Liver (tissue), 7 donors: ENCODE measurements at regions not wholly inside any gene's neighbourhood (a gene's known extent, or its start where the extent isn't known, plus 50 kb on each side); places are given as distances from the start of the nearest gene placed in this dataset.

Source experiments
- DNase-seq: peaks from one replicate; pipeline ENCODE4 v3.0.0-alpha.2; 2017; ENCODE audit warnings: low spot score
- H3K27ac ChIP-seq, 2 donors: one replicate each; pipeline ENCODE4 v1.7.0; 2013; ENCODE audit warnings: inconsistent platforms in 2 of 2, low read length in 2 of 2, control low read depth in 1 of 2, low read depth in 1 of 2, mild to moderate bottlenecking in 1 of 2
- H3K27me3 ChIP-seq, 4 donors: one replicate each; pipeline versions ENCODE4 v1.6.1 to v1.7.0; 2013; ENCODE audit warnings: low read length in 3 of 4, inconsistent platforms in 1 of 4, mild to moderate bottlenecking in 1 of 4, moderate library complexity in 1 of 4; ENCODE audit not compliant: control insufficient read depth in 4 of 4, insufficient read depth in 4 of 4
- H3K36me3 ChIP-seq, 4 donors: one replicate each; pipeline versions ENCODE4 v1.6.1 to v1.7.0; 2013; ENCODE audit warnings: low read length in 3 of 4, mild to moderate bottlenecking in 3 of 4, low read depth in 1 of 4, moderate library complexity in 1 of 4; ENCODE audit not compliant: control insufficient read depth in 4 of 4, insufficient read depth in 3 of 4
- H3K4me1 ChIP-seq, 4 donors: one replicate each; pipeline versions ENCODE4 v1.6.1 to v1.7.0; 2013; ENCODE audit warnings: low read length in 3 of 4, mild to moderate bottlenecking in 3 of 4, moderate library complexity in 1 of 4; ENCODE audit not compliant: control insufficient read depth in 4 of 4, insufficient read depth in 4 of 4
- H3K4me3 ChIP-seq, 3 donors: one replicate each; pipeline versions ENCODE4 v1.6.1 to v1.7.0; 2013; ENCODE audit warnings: low read length in 3 of 3, control low read depth in 1 of 3, low read depth in 1 of 3, mild to moderate bottlenecking in 1 of 3
- H3K9ac ChIP-seq, 2 donors: one replicate each; pipeline ENCODE4 v1.7.0; 2013; ENCODE audit warnings: low read length in 2 of 2, mild to moderate bottlenecking in 2 of 2, moderate library complexity in 2 of 2, control low read depth in 1 of 2, low read depth in 1 of 2
- H3K9me3 ChIP-seq, 4 donors: one replicate each; pipeline versions ENCODE4 v1.6.1 to v1.7.0; 2013; ENCODE audit warnings: low read length in 3 of 4; ENCODE audit not compliant: control insufficient read depth in 4 of 4
- EGR1 ChIP-seq, 2 donors: IDR thresholded peaks; 2 replicates each; pipeline ENCODE4 v1.6.1; 2016 to 2018; ENCODE audit warnings: antibody characterized with exemption in 2 of 2, low read depth in 2 of 2
- FOXA1 ChIP-seq: IDR thresholded peaks from 2 replicates; pipeline ENCODE4 v1.6.1; 2016; ENCODE audit warnings: antibody characterized with exemption
- FOXA2 ChIP-seq: IDR thresholded peaks from 2 replicates; pipeline ENCODE4 v1.6.1; 2016; ENCODE audit warnings: antibody characterized with exemption
- GABPA ChIP-seq, 2 donors: IDR thresholded peaks in 1 of 2; conservative IDR thresholded peaks in 1 of 2; 2 replicates each; pipeline ENCODE4 v1.6.1; 2016; ENCODE audit warnings: antibody characterized with exemption in 2 of 2, mild to moderate bottlenecking in 1 of 2, moderate library complexity in 1 of 2
- HNF4A ChIP-seq, 2 donors: conservative IDR thresholded peaks; 2 replicates each; pipeline ENCODE4 v1.6.1; 2016; ENCODE audit warnings: antibody characterized with exemption in 2 of 2, mild to moderate bottlenecking in 2 of 2
- HNF4G ChIP-seq: IDR thresholded peaks from 2 replicates; pipeline ENCODE4 v1.6.1; 2016; ENCODE audit warnings: antibody characterized with exemption
- JUND ChIP-seq, 2 donors: IDR thresholded peaks; 2 replicates each; pipeline ENCODE4 v1.6.1; 2016; ENCODE audit warnings: antibody characterized with exemption in 2 of 2
- NR2F2 ChIP-seq: IDR thresholded peaks from 2 replicates; pipeline ENCODE4 v1.6.1; 2016; ENCODE audit warnings: antibody characterized with exemption
- RAD21 ChIP-seq, 2 donors: IDR thresholded peaks; 2 replicates each; pipeline ENCODE4 v1.6.1; 2016; ENCODE audit warnings: antibody characterized with exemption in 2 of 2, mild to moderate bottlenecking in 2 of 2
- REST ChIP-seq: IDR thresholded peaks from 2 replicates; pipeline ENCODE4 v1.6.1; 2016; ENCODE audit warnings: antibody characterized with exemption, mild to moderate bottlenecking
- RXRA ChIP-seq, 2 donors: IDR thresholded peaks; 2 replicates each; pipeline ENCODE4 v1.6.1; 2017 to 2018; ENCODE audit warnings: antibody characterized with exemption in 2 of 2, mild to moderate bottlenecking in 1 of 2
- SP1 ChIP-seq: IDR thresholded peaks from 2 replicates; pipeline ENCODE4 v1.6.1; 2018; ENCODE audit warnings: antibody characterized with exemption, mild to moderate bottlenecking
- TAF1 ChIP-seq: conservative IDR thresholded peaks from 2 replicates; pipeline ENCODE4 v1.6.1; 2016; ENCODE audit warnings: antibody characterized with exemption, mild to moderate bottlenecking
- YY1 ChIP-seq: IDR thresholded peaks from 2 replicates; pipeline ENCODE4 v1.6.1; 2016; ENCODE audit warnings: antibody characterized with exemption, mild to moderate bottlenecking
- ZBTB33 ChIP-seq: IDR thresholded peaks from 2 replicates; pipeline ENCODE4 v1.6.1; 2016; ENCODE audit warnings: antibody characterized with exemption
- WGBS: extraction: QIAGEN DNeasy Blood & Tissue Kit; methylation state at CpG from one replicate; pipeline ENCODE4 v1.1.7; 2013; 5-methylcytosine and 5-hydroxymethylcytosine counted together
- TF ChIP-seq, protein P1 (sequence below): IDR thresholded peaks from 2 replicates; pipeline ENCODE4 v1.6.1; 2016; ENCODE audit warnings: antibody characterized with exemption
- TF ChIP-seq, protein P2 (sequence below): IDR thresholded peaks from 2 replicates; pipeline ENCODE4 v1.6.1; 2016; ENCODE audit warnings: antibody characterized with exemption
- donor health status: healthy.
- donor health status: healthy.
- donor health status: healthy.
- donor health status: healthy.

DNA sequence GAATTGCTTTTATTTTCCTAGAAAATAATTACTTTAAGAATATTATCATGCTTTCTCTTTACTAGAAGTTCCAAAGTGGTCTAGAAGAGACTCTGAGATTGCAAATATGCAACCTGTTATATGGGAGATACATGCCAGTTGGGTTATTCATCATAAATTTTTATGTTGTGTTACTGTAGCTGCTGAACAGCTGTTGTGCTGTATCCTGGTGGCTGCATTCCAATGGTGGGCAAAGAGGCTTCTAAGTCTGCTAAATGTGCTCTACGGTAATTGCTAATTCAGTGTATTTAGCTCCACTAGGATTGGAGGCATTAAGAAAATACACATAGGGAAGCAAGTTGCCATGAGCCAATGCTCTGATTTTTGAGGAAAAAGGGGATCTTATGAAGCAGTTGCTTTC, 409.0 kb downstream of the TUSC7 start (continued):
- TF ChIP-seq ZBTB33 = no peak

GRCh38 chr3:117120014-117120413, 410.4 kb downstream of the TUSC7 start:
- TF ChIP-seq, protein P1, sequence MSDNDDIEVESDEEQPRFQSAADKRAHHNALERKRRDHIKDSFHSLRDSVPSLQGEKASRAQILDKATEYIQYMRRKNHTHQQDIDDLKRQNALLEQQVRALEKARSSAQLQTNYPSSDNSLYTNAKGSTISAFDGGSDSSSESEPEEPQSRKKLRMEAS = no peak
- no peak for TF ChIP-seq GABPA (IDR thresholded peaks at IDR 0.05 in 1 of 2, conservative IDR thresholded peaks at IDR 0.05 in 1 of 2)
- TF ChIP-seq FOXA1 = no peak
- no peak for TF ChIP-seq SP1
- no peak for TF ChIP-seq HNF4G
- TF ChIP-seq TAF1 = no peak
- no peak for TF ChIP-seq RXRA (IDR thresholded peaks at IDR 0.05)
- TF ChIP-seq YY1 = no peak
- no peak for TF ChIP-seq EGR1 (IDR thresholded peaks at IDR 0.05; ENCODE audit: low read depth in 2 of 2)
- TF ChIP-seq HNF4A (conservative IDR thresholded peaks at IDR 0.05) = no peak
- TF ChIP-seq FOXA2 = no peak
- TF ChIP-seq, protein P2, sequence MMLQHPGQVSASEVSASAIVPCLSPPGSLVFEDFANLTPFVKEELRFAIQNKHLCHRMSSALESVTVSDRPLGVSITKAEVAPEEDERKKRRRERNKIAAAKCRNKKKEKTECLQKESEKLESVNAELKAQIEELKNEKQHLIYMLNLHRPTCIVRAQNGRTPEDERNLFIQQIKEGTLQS = no peak
- no peaks in the 10 kb centered on the region for H3K9me3 ChIP-seq
- DNase-seq = no peak
- no peak overlapping the region for H3K27ac ChIP-seq
- WGBS = 87% methylated on average over 1 of the region's 1 CpG
- no peaks in the 10 kb centered on the region for H3K36me3 ChIP-seq
- no peaks in the 10 kb centered on the region for H3K27me3 ChIP-seq
- no peaks in the 10 kb centered on the region for H3K4me1 ChIP-seq
- H3K9ac ChIP-seq = no peak overlapping the region
- no peak overlapping the region for H3K4me3 ChIP-seq

GRCh38 chr3:117122609-117123008, 413.0 kb downstream of the TUSC7 start:
- Histone ChIP-seq H3K4me3 (no peak overlapping the region), H3K27me3 (no peaks in the 10 kb centered on the region), H3K4me1 (peaks cover 0 to 8% (median 2%) of the 10 kb centered on the region in 4 donors), H3K9me3 (no peaks in the 10 kb centered on the region), H3K27ac (no peak overlapping the region), H3K9ac (no peak overlapping the region), H3K36me3 (no peaks in the 10 kb centered on the region)
- DNase-seq = no peak
- TF ChIP-seq YY1 = no peak
- 68% methylated on average over 1 of the region's 1 CpG for WGBS

DNA sequence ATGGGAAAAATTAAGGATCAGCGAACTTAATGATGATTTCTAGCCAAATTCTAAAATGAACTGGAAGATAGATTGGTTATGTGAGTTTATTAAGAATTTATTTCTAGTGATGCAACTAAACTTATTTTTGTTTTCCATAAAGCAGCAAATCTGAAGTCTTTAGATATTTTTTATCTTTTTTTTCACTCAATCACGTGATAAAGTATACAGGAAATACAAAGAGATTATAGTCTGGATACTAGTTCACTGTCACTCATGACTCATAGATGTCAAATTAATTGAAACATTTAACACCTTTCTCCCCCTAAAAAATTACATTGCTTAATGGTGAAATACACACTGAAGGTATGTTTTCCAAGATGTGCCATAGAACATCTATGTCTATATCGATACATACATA, 416.9 kb downstream of the TUSC7 start:
- H3K9ac ChIP-seq = no peak overlapping the region
- H3K9me3 ChIP-seq = no peaks in the 10 kb centered on the region
- TF ChIP-seq REST (no peak), NR2F2 (no peak), RAD21 (IDR thresholded peaks at IDR 0.05) (no peak), YY1 (no peak), JUND (IDR thresholded peaks at IDR 0.05) (no peak), ZBTB33 (no peak), TAF1 (no peak), FOXA1 (no peak), HNF4A (conservative IDR thresholded peaks at IDR 0.05) (no peak), FOXA2 (no peak), HNF4G (no peak)
- TF ChIP-seq, protein P2 = no peak
- TF ChIP-seq, protein P1 = no peak

More for the DNA sequence above, 416.9 kb downstream of the TUSC7 start:
- no peak overlapping the region for H3K27ac ChIP-seq
- H3K4me1 ChIP-seq = peaks cover 0 to 8% (median 2%) of the 10 kb centered on the region in 4 donors
- no peaks in the 10 kb centered on the region for H3K27me3 ChIP-seq
- WGBS = 88% methylated on average over 3 of the region's 3 CpGs
- no peak overlapping the region for H3K4me3 ChIP-seq
- DNase-seq = no peak
- H3K36me3 ChIP-seq = no peaks in the 10 kb centered on the region
